ENCODE measurements at regions not wholly inside any gene's neighbourhood (a gene's known extent, or its start where the extent isn't known, plus 50 kb on each side); places are given as distances from the start of the nearest gene placed in this dataset.
"Not testable (repeated sequence)": the region's sequence is repeated elsewhere in the genome, so short reads cannot be mapped to it uniquely, and the experiment has no call there.

- DNase-seq (ENCODE audit: low spot score), result no peak
- no peak for TF ChIP-seq CTCF (IDR thresholded peaks at IDR 0.05)
- ATAC-seq (ENCODE audit: low FRiP score), result no peak
These were observed 264.0 kb downstream of the MID1IP1 start for GRCh38 chrX:39065051-39065871.

DNA sequence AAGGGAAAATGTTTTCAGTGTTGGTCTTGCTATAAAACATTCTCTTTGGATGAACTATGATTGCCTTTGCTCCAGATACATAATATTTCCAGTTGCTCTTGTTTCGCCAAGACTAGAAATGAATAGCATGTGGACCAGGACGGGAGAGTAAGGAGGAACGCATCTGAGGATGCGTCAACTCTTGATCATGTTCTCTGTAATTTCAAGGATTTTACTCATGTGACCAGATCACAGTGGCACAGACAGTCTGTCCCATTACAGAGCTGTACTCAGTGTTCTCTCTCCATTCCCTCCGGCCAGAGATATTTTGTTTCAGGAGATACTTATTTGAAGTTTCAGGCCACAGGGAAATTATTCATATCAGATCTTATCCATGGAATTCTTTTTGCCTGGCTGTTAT lies 266.6 kb downstream of the MID1IP1 start:
- no peak for DNase-seq (ENCODE audit: low spot score)
- no peak for TF ChIP-seq CTCF (IDR thresholded peaks at IDR 0.05)
- ATAC-seq (ENCODE audit: low FRiP score), result no peak

- ATAC-seq (ENCODE audit: low FRiP score), result not testable (repeated sequence)
These were observed 267.4 kb downstream of the MID1IP1 start for GRCh38 chrX:39068634-39069033.

DNA sequence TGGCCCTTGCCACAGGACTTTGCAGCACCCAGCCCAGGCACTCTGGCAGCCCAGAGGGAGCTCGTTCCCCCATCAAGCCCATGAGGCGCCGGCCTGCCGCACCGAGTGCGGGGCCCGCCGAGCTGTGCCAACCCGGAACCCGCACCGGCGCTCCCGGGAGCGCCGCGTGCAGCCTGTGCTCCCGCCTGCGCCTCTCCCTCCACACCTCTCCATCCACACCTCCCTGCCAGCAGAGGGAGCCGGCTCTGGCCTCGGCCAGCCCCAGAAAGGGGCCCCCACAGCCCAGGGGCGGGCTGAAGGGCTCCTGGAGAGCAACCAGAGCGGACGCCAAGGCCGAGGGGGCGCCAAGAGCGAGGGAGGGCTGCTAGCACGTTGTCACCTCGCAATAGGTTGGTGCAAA lies 268.8 kb downstream of the MID1IP1 start:
- TF ChIP-seq CTCF (IDR thresholded peaks at IDR 0.05), result no peak
- DNase-seq (ENCODE audit: low spot score) (no peak), ATAC-seq (ENCODE audit: low FRiP score) (no peak)

More at GRCh38 chrX:39068634-39069033, 267.4 kb downstream of the MID1IP1 start:
- not testable (repeated sequence) for DNase-seq (ENCODE audit: low spot score)

- no peak for DNase-seq (ENCODE audit: low spot score)
- no peak for TF ChIP-seq CTCF (IDR thresholded peaks at IDR 0.05)
- ATAC-seq (ENCODE audit: low FRiP score), result no peak
These were observed 271.9 kb downstream of the MID1IP1 start for GRCh38 chrX:39073131-39073530.

- DNase-seq (ENCODE audit: low spot score) (no peak), ATAC-seq (ENCODE audit: low FRiP score) (no peak)
- TF ChIP-seq CTCF (IDR thresholded peaks at IDR 0.05), result no peak
These were observed 295.3 kb downstream of the MID1IP1 start for GRCh38 chrX:39096599-39096998.

DNA sequence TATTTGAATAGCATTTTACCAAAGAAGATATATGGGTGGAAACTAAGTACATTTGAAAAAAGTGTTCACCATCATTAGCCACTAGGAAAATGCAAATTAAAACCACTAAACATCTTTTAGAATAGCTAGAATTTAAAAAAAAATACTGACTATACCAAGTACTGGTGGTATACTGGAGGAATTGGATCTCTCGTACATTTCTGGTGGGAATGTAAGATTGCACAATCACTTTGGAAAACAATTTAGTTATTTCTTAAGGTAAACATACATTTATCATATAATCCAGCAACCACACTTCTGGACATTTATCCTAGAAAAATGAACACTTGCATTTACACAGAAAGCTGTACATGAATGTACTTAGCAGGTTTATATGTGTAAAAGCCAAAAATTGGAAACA lies 303.5 kb downstream of the MID1IP1 start:
- ATAC-seq (ENCODE audit: low FRiP score) (no peak), DNase-seq (ENCODE audit: low spot score) (no peak)
- no peak for TF ChIP-seq CTCF (IDR thresholded peaks at IDR 0.05)
